GM18502 (cell line): ENCODE measurements at regions not wholly inside any gene's neighbourhood (a gene's known extent, or its start where the extent isn't known, plus 50 kb on each side); places are given as distances from the start of the nearest gene placed in this dataset.

ENCODE experiments used
- ATAC-seq: cut with Tn5 transposase; IDR thresholded peaks from one replicate; pipeline ENCODE4 v1.9.1; 2021; ENCODE audit warnings: mild to moderate bottlenecking; ENCODE audit not compliant: unreplicated experiment, poor library complexity

- ATAC-seq: no peak
Measured at GRCh38 chr5:92505925-92506324, 1075.1 kb downstream of the NR2F1-AS1 start.

GRCh38 chr5:92505145-92505544 lies 1075.9 kb downstream of the NR2F1-AS1 start:
- ATAC-seq: no peak

- no peak for ATAC-seq
Measured at GRCh38 chr5:92504346-92504745, 1076.7 kb downstream of the NR2F1-AS1 start.

GRCh38 chr5:92500752-92501151 lies 1080.3 kb downstream of the NR2F1-AS1 start:
- no peak for ATAC-seq

- no peak for ATAC-seq
Measured at GRCh38 chr5:92496545-92496944, 1084.5 kb downstream of the NR2F1-AS1 start.

GRCh38 chr5:92494508-92494907 lies 1086.5 kb downstream of the NR2F1-AS1 start:
- ATAC-seq: no peak

GRCh38 chr5:92492908-92493307 lies 1088.1 kb downstream of the NR2F1-AS1 start:
- no peak for ATAC-seq

- ATAC-seq: no peak
Measured at GRCh38 chr5:92484484-92484883, 1096.5 kb downstream of the NR2F1-AS1 start.

- no peak for ATAC-seq
Measured at GRCh38 chr5:92472981-92473566, 1090.0 kb upstream of the ARRDC3 start.

- ATAC-seq: no peak
Measured at GRCh38 chr5:92471861-92472260, 1088.7 kb upstream of the ARRDC3 start.

GRCh38 chr5:92470770-92471169 lies 1087.7 kb upstream of the ARRDC3 start:
- no peak for ATAC-seq

GRCh38 chr5:92468295-92468694 lies 1085.2 kb upstream of the ARRDC3 start:
- no peak for ATAC-seq

- no peak for ATAC-seq
Measured at GRCh38 chr5:92467695-92468094, 1084.6 kb upstream of the ARRDC3 start.

- no peak for ATAC-seq
Measured at GRCh38 chr5:92460505-92460904, 1077.4 kb upstream of the ARRDC3 start.

- no peak for ATAC-seq
Measured at GRCh38 chr5:92459654-92460053, 1076.5 kb upstream of the ARRDC3 start.

GRCh38 chr5:92455011-92455410 lies 1071.9 kb upstream of the ARRDC3 start:
- ATAC-seq: peak; percentile 91

GRCh38 chr5:92444888-92445287 lies 1061.8 kb upstream of the ARRDC3 start:
- ATAC-seq: no peak

- no peak for ATAC-seq
Measured at GRCh38 chr5:92435781-92436180, 1052.7 kb upstream of the ARRDC3 start.

- no peak for ATAC-seq
Measured at GRCh38 chr5:92429646-92430045, 1046.5 kb upstream of the ARRDC3 start.

- no peak for ATAC-seq
Measured at GRCh38 chr5:92428415-92428814, 1045.3 kb upstream of the ARRDC3 start.

GRCh38 chr5:92424785-92425426 lies 1041.8 kb upstream of the ARRDC3 start:
- ATAC-seq: no peak

GRCh38 chr5:92421942-92422341 lies 1038.8 kb upstream of the ARRDC3 start:
- ATAC-seq: no peak
